ENCODE measurements at regions not wholly inside any gene's neighbourhood (a gene's known extent, or its start where the extent isn't known, plus 50 kb on each side); places are given as distances from the start of the nearest gene placed in this dataset.

DNA sequence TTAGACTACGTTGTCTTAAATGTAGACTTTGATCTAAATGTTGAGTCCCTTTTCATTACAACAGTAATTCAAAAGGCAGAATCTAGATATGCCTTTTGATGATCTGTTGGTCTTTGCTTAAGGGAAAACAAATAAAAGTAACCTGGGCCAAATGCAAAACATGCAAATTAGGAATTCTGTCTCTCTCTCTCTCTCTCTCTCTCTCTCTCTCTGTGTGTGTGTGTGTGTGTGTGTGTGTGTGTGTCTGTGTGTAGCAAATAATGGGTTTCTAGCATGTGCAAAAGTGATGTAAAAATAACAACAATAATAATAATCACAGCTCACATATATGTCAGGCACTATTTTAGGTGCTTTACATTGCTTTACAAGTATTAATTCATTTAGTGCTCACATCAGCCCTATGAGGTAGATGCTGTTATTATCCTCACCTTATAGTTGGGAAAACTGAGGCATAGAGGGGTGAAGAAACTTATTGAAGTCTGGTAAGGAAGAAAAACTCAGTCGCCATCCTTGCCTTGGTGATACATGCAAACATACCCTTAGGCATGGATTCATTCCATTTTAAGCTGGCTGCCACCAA lies 160.3 kb upstream of the ZNF217 start:
- TF ChIP-seq, protein P1, sequence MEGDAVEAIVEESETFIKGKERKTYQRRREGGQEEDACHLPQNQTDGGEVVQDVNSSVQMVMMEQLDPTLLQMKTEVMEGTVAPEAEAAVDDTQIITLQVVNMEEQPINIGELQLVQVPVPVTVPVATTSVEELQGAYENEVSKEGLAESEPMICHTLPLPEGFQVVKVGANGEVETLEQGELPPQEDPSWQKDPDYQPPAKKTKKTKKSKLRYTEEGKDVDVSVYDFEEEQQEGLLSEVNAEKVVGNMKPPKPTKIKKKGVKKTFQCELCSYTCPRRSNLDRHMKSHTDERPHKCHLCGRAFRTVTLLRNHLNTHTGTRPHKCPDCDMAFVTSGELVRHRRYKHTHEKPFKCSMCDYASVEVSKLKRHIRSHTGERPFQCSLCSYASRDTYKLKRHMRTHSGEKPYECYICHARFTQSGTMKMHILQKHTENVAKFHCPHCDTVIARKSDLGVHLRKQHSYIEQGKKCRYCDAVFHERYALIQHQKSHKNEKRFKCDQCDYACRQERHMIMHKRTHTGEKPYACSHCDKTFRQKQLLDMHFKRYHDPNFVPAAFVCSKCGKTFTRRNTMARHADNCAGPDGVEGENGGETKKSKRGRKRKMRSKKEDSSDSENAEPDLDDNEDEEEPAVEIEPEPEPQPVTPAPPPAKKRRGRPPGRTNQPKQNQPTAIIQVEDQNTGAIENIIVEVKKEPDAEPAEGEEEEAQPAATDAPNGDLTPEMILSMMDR (IDR thresholded peaks at IDR 0.05) = no peak
- no peak for TF ChIP-seq EZH2 (IDR thresholded peaks at IDR 0.05)
- no peak for TF ChIP-seq EZH2phosphoT487 (IDR thresholded peaks at IDR 0.05)

Measured in neural progenitor cell (in vitro differentiated cells).